ENCODE measurements at regions not wholly inside any gene's neighbourhood (a gene's known extent, or its start where the extent isn't known, plus 50 kb on each side); places are given as distances from the start of the nearest gene placed in this dataset.

DNA sequence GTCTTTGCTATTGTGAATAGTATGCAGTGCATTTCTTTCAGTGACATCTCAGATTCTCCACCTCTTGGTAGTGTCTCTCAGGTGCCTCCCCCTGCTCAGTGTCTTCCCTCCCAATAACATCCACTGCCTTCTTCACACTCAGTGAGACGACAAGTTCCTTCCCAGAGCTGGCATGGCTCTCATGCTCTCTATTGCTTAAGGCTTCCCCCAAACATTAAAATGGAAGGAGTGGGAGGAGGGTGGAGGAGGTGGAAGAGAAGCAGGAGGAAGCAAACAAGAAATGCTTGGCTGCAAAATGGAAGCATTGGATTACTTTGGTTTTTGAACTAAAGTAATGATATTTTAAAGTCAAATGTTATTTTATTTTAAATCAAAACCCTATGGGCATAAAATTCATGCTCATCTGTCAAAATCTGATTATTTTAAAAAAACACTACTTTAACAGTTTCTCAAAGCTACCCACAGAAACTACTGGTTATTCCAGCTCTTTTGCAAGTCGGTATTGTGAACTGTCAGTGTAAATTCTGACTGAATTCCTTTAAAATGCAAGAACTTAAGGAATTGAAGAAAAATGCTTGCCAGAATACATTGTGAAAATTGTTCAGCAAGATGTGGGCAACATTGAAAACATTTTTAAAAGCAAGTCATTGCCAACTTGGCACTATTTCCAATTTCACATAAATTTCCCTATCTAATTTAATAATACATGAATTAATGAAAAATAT, 727.6 kb upstream of the ARGLU1 start:
- no peak overlapping the region for H3K4me3 ChIP-seq
- no peak for ATAC-seq (ENCODE audit: insufficient read depth, low FRiP score)
- WGBS, 2 donors = 77 to 79% methylated on average over 2 of the region's 2 CpGs
- no peak overlapping the region for H3K9ac ChIP-seq (ENCODE audit: insufficient read depth in 1 of 2, low read length in 2 of 2)
- no peak overlapping the region for H3K27ac ChIP-seq (ENCODE audit: low read depth in 1 of 2, low read length in 1 of 2)
- no peaks in the 10 kb centered on the region for H3K36me3 ChIP-seq (ENCODE audit: control insufficient read depth in 4 of 4, insufficient read depth in 4 of 4, low read length in 4 of 4)
- H3K9me3 ChIP-seq (ENCODE audit: control insufficient read depth in 4 of 4, insufficient read depth in 3 of 4, low read length in 3 of 4) = peaks cover 0 to 3% (median 0%) of the 10 kb centered on the region in 4 donors
- no peaks in the 10 kb centered on the region for H3K4me1 ChIP-seq (ENCODE audit: control insufficient read depth in 5 of 5, insufficient read depth in 5 of 5, low read length in 5 of 5)
- DNase-seq = no peak
- TF ChIP-seq, protein P1, sequence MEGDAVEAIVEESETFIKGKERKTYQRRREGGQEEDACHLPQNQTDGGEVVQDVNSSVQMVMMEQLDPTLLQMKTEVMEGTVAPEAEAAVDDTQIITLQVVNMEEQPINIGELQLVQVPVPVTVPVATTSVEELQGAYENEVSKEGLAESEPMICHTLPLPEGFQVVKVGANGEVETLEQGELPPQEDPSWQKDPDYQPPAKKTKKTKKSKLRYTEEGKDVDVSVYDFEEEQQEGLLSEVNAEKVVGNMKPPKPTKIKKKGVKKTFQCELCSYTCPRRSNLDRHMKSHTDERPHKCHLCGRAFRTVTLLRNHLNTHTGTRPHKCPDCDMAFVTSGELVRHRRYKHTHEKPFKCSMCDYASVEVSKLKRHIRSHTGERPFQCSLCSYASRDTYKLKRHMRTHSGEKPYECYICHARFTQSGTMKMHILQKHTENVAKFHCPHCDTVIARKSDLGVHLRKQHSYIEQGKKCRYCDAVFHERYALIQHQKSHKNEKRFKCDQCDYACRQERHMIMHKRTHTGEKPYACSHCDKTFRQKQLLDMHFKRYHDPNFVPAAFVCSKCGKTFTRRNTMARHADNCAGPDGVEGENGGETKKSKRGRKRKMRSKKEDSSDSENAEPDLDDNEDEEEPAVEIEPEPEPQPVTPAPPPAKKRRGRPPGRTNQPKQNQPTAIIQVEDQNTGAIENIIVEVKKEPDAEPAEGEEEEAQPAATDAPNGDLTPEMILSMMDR (IDR thresholded peaks at IDR 0.05; ENCODE audit: control extremely low read depth, extremely low read depth) = no peak
- no peaks in the 10 kb centered on the region for H3K27me3 ChIP-seq (ENCODE audit: control insufficient read depth in 3 of 3, insufficient read depth in 3 of 3, low read length in 2 of 3)

DNA sequence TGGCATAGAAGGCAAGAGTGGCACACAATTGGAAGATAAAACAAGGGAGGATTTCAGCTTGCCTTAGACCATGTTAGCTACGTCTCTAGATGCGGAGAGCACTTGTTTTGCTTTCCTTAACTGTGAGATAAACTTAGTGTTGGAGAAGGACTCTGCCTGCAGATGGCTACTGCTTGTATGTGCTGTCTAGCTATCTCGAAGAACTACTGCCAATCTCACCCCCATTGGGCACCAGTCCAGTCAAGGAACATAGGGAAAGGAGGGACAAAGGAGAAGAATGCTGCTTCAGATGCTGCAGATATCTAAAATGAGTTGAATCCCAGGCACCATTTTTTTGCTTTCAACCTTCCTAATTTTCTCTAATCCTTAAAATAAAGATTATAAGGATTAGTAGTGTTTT, 726.0 kb upstream of the ARGLU1 start:
- no peaks in the 10 kb centered on the region for H3K27me3 ChIP-seq (ENCODE audit: control insufficient read depth in 3 of 3, insufficient read depth in 3 of 3, low read length in 2 of 3)
- no peaks in the 10 kb centered on the region for H3K36me3 ChIP-seq (ENCODE audit: control insufficient read depth in 4 of 4, insufficient read depth in 4 of 4, low read length in 4 of 4)
- H3K4me3 ChIP-seq = no peak overlapping the region
- no peak overlapping the region for H3K9ac ChIP-seq (ENCODE audit: insufficient read depth in 1 of 2, low read length in 2 of 2)
- DNase-seq (no peak), ATAC-seq (ENCODE audit: insufficient read depth, low FRiP score) (no peak)
- TF ChIP-seq, protein P1 (IDR thresholded peaks at IDR 0.05; ENCODE audit: control extremely low read depth, extremely low read depth) = no peak
- no peak overlapping the region for H3K27ac ChIP-seq (ENCODE audit: low read depth in 1 of 2, low read length in 1 of 2)
- 80 to 86% methylated on average over 3 of the region's 3 CpGs for WGBS, 2 donors
- H3K4me1 ChIP-seq (ENCODE audit: control insufficient read depth in 5 of 5, insufficient read depth in 5 of 5, low read length in 5 of 5) = no peaks in the 10 kb centered on the region
- peaks cover 0 to 3% (median 0%) of the 10 kb centered on the region in 4 donors for H3K9me3 ChIP-seq (ENCODE audit: control insufficient read depth in 4 of 4, insufficient read depth in 3 of 4, low read length in 3 of 4)

DNA sequence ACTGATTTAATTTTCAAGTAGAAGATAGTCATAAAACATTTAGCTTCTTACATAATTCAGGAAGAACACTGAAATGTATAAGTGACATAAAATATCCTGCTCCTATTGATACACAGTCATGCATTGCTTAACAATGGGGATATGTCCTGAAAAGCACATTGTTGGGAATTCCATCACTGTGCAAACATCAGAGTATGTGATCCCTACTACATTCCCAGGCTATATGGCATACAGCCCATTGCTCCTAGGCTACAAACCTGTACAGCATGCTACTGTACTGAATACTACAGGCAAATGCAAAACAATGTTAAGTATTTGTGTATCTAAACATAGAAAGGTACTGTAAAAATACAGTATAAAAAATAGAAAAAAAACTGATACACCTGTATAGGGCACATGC, 723.9 kb upstream of the ARGLU1 start:
- DNase-seq (no peak), ATAC-seq (ENCODE audit: insufficient read depth, low FRiP score) (no peak)
- Histone ChIP-seq H3K27ac (ENCODE audit: low read depth in 1 of 2, low read length in 1 of 2) (no peak overlapping the region), H3K4me3 (no peak overlapping the region), H3K27me3 (ENCODE audit: control insufficient read depth in 3 of 3, insufficient read depth in 3 of 3, low read length in 2 of 3) (no peaks in the 10 kb centered on the region), H3K9ac (ENCODE audit: insufficient read depth in 1 of 2, low read length in 2 of 2) (no peak overlapping the region), H3K9me3 (ENCODE audit: control insufficient read depth in 4 of 4, insufficient read depth in 3 of 4, low read length in 3 of 4) (peaks cover 0 to 3% (median 0%) of the 10 kb centered on the region in 4 donors), H3K36me3 (ENCODE audit: control insufficient read depth in 4 of 4, insufficient read depth in 4 of 4, low read length in 4 of 4) (no peaks in the 10 kb centered on the region), H3K4me1 (ENCODE audit: control insufficient read depth in 5 of 5, insufficient read depth in 5 of 5, low read length in 5 of 5) (no peaks in the 10 kb centered on the region)
- TF ChIP-seq, protein P1 (IDR thresholded peaks at IDR 0.05; ENCODE audit: control extremely low read depth, extremely low read depth) = no peak

DNA sequence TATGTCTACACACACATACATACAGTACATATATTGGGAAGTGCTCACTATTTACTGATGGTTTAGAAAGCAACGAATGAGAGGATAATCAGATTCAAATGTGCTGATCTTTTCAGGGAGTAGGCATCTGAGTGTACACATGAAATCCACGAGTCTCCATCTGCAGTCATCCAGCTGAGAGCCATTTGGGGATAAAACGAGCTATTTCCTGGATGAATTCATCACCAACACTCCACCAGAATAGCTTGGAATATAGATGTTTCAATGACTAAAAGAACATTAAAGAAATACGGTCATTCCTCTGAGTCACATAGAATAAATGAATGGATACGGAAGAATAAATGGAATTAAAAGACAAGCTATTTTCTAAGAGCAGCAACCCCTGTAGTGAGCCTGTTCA, 721.6 kb upstream of the ARGLU1 start:
- no peak overlapping the region for H3K4me3 ChIP-seq
- no peaks in the 10 kb centered on the region for H3K27me3 ChIP-seq (ENCODE audit: control insufficient read depth in 3 of 3, insufficient read depth in 3 of 3, low read length in 2 of 3)
- TF ChIP-seq, protein P1 (IDR thresholded peaks at IDR 0.05; ENCODE audit: control extremely low read depth, extremely low read depth) = no peak
- H3K27ac ChIP-seq (ENCODE audit: low read depth in 1 of 2, low read length in 1 of 2) = no peak overlapping the region
- WGBS, 2 donors = 85 to 88% methylated on average over 5 of the region's 5 CpGs
- H3K9me3 ChIP-seq (ENCODE audit: control insufficient read depth in 4 of 4, insufficient read depth in 3 of 4, low read length in 3 of 4) = peaks cover 0 to 2% (median 0%) of the 10 kb centered on the region in 4 donors
- DNase-seq = no peak
- ATAC-seq (ENCODE audit: insufficient read depth, low FRiP score) = no peak
- no peaks in the 10 kb centered on the region for H3K36me3 ChIP-seq (ENCODE audit: control insufficient read depth in 4 of 4, insufficient read depth in 4 of 4, low read length in 4 of 4)
- H3K4me1 ChIP-seq (ENCODE audit: control insufficient read depth in 5 of 5, insufficient read depth in 5 of 5, low read length in 5 of 5) = no peaks in the 10 kb centered on the region
- no peak overlapping the region for H3K9ac ChIP-seq (ENCODE audit: insufficient read depth in 1 of 2, low read length in 2 of 2)

Data from lung (tissue), 11 donors.